ENCODE measurements at regions not wholly inside any gene's neighbourhood (a gene's known extent, or its start where the extent isn't known, plus 50 kb on each side); places are given as distances from the start of the nearest gene placed in this dataset.

- TF ChIP-seq CTCF (IDR thresholded peaks at IDR 0.05), result no peak
- no peak for TF ChIP-seq POLR2A (IDR thresholded peaks at IDR 0.05; ENCODE audit: low read depth)
- no peak for TF ChIP-seq EP300 (IDR thresholded peaks at IDR 0.05)
Observed at GRCh38 chr18:3397786-3398185, 52.2 kb upstream of the TGIF1 start.

Measured in esophagus muscularis mucosa (tissue), 4 donors.